ENCODE measurements at regions not wholly inside any gene's neighbourhood (a gene's known extent, or its start where the extent isn't known, plus 50 kb on each side); places are given as distances from the start of the nearest gene placed in this dataset.

- H3K4me3 ChIP-seq, result no peak overlapping the region
- H3K36me3 ChIP-seq, result no peaks in the 10 kb centered on the region
- no peak for ATAC-seq
- intact Hi-C loops (cut with DNase I), result no loop called here
- FAIRE-seq, result no peak
- 79 to 84% methylated on average over 12 of the region's 12 CpGs for WGBS, 2 donors
- H3K27ac ChIP-seq, result no peak overlapping the region
- no peaks in the 10 kb centered on the region for H3K4me1 ChIP-seq
- no peak for TF ChIP-seq CTCF (IDR thresholded peaks at IDR 0.05)
- no peak for DNase-seq
- no peaks in the 10 kb centered on the region for H3K27me3 ChIP-seq
- H3K9me3 ChIP-seq, result no peaks in the 10 kb centered on the region
These were observed 185.1 kb downstream of the TM2D1 start for GRCh38 chr1:61539720-61540462.

DNA sequence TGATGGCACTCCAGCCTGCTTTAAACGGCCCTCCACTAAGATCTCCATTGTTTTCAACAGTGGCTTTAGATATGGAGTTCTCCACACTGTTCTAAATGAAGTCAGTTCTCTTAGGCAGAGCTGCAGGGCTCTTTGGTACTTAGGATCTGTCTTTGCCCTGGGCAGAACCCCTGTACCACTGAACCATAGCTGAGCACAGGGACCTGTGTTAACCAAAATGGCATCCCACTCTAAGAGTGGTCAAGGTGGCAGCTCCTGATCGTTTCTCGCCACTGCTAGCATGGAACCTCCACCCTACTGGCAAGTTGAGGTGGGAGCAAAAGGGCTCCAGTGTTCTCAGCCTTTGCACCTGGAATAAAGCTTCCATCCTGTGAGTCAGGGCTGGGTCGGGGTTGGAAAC, 186.7 kb downstream of the TM2D1 start:
- DNase-seq (no peak), ATAC-seq (no peak), FAIRE-seq (no peak)
- no peak for TF ChIP-seq CTCF (IDR thresholded peaks at IDR 0.05)
- intact Hi-C loops (cut with DNase I), result no loop called here
- no peaks in the 10 kb centered on the region for H3K36me3 ChIP-seq
- H3K4me1 ChIP-seq, result no peaks in the 10 kb centered on the region
- H3K27me3 ChIP-seq, result no peaks in the 10 kb centered on the region
- no peak overlapping the region for H3K27ac ChIP-seq
- H3K9me3 ChIP-seq, result no peaks in the 10 kb centered on the region
- no peak overlapping the region for H3K4me3 ChIP-seq
- WGBS, 2 donors, result 79 to 81% methylated on average over 4 of the region's 4 CpGs

- intact Hi-C loops (cut with DNase I), result no loop called here
- H3K27ac ChIP-seq, result no peak overlapping the region
- no peak for TF ChIP-seq CTCF (IDR thresholded peaks at IDR 0.05)
- no peaks in the 10 kb centered on the region for H3K27me3 ChIP-seq
- no peak for FAIRE-seq
- no peaks in the 10 kb centered on the region for H3K4me1 ChIP-seq
- no peak for ATAC-seq
- no peak overlapping the region for H3K4me3 ChIP-seq
- no peaks in the 10 kb centered on the region for H3K36me3 ChIP-seq
- DNase-seq, result no peak
- 70 to 84% methylated on average over 3 of the region's 3 CpGs for WGBS, 2 donors
- H3K9me3 ChIP-seq, result no peaks in the 10 kb centered on the region
These were observed 188.5 kb downstream of the TM2D1 start for GRCh38 chr1:61536174-61537108.

GRCh38 chr1:61534847-61535246, 190.1 kb downstream of the TM2D1 start:
- Histone ChIP-seq H3K9me3 (no peaks in the 10 kb centered on the region), H3K4me3 (no peak overlapping the region), H3K27me3 (no peaks in the 10 kb centered on the region), H3K36me3 (no peaks in the 10 kb centered on the region), H3K4me1 (no peaks in the 10 kb centered on the region), H3K27ac (no peak overlapping the region)
- WGBS, 2 donors, result 92 to 100% methylated on average over 1 of the region's 1 CpG
- DNase-seq (no peak), ATAC-seq (no peak), FAIRE-seq (no peak)
- TF ChIP-seq CTCF (IDR thresholded peaks at IDR 0.05), result no peak
- intact Hi-C loops (cut with DNase I), result no loop called here
